Large intestine (tissue), 3 donors: ENCODE measurements at regions not wholly inside any gene's neighbourhood (a gene's known extent, or its start where the extent isn't known, plus 50 kb on each side); places are given as distances from the start of the nearest gene placed in this dataset.

Experiments
- DNase-seq, 2 donors: peaks; one replicate each; pipeline versions ENCODE4 v3.0.0 to v3.0.0-alpha.2; 2013
- H3K27ac ChIP-seq: one replicate; pipeline ENCODE4 v1.5.1; 2013; ENCODE audit warnings: low read length
- H3K27me3 ChIP-seq: 2 replicates; pipeline ENCODE4 v1.6.1; 2013; ENCODE audit warnings: low read length; ENCODE audit not compliant: control insufficient read depth, insufficient read depth
- H3K36me3 ChIP-seq: 2 replicates; pipeline ENCODE4 v1.6.1; 2013; ENCODE audit warnings: low read length; ENCODE audit not compliant: control insufficient read depth, insufficient read depth
- H3K4me1 ChIP-seq: one replicate; pipeline ENCODE4 v1.6.1; 2013; ENCODE audit warnings: low read length; ENCODE audit not compliant: control insufficient read depth, insufficient read depth
- H3K4me3 ChIP-seq: one replicate; pipeline ENCODE4 v1.5.1; 2013; ENCODE audit warnings: low read length
- H3K9me3 ChIP-seq: one replicate; pipeline ENCODE4 v1.6.1; 2013; ENCODE audit warnings: mild to moderate bottlenecking, low read depth, low read length, moderate library complexity; ENCODE audit not compliant: control insufficient read depth
- WGBS: methylation state at CpG from one replicate; pipeline ENCODE4 v1.1.5; 2013; ENCODE audit warnings: low lambda C conversion rate; ENCODE audit not compliant: insufficient coverage; 5-methylcytosine and 5-hydroxymethylcytosine counted together

DNA sequence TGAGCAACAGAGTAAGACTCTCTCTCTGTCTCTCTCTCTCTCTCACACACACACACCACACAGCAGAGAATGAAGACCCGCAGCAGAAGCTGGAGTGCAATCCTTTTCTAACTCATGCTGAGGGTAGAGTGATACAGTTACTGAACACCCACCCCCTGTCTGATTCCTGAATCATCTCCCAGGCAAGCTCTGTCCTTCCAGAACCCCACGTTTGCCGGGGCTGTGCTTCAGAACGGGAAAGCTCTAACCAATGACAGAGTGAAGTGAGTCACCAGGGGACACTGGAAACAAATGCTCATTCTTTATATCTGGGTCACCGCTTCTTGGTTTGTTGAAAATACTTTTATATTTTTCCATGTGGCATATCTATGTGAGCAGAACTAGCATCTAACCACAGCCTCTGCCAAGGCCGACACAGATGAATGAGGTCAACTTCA lies 553.7 kb upstream of the AMELY start:
- WGBS, result 80% methylated on average over 1 of the region's 6 CpGs
- no peaks in the 10 kb centered on the region for H3K36me3 ChIP-seq
- H3K4me3 ChIP-seq, result no peak overlapping the region
- no peaks in the 10 kb centered on the region for H3K4me1 ChIP-seq
- H3K27me3 ChIP-seq, result no peaks in the 10 kb centered on the region
- H3K9me3 ChIP-seq, result no peaks in the 10 kb centered on the region
- DNase-seq, result no peak
- no peak overlapping the region for H3K27ac ChIP-seq

DNA sequence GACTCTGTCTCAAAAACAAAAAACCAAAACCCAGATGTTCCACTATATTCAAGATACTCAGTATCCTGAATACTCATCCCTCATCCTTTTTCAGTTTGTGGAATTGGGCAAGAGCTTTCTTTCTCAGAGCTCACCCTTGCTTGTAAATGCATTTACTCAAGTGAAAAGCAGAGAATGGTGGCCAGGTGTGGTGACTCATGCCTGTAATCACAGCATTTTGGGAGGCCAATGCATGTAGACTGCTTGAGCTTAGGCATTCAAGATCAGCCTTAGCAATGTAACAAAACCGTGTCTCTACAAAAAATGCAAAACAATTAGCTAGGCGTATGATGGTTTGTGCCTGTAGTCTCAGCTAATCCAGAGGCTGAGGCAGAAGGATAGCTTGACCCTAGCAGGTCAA lies 553.2 kb upstream of the AMELY start:
- H3K4me1 ChIP-seq, result no peaks in the 10 kb centered on the region
- H3K9me3 ChIP-seq, result no peaks in the 10 kb centered on the region
- no peaks in the 10 kb centered on the region for H3K27me3 ChIP-seq
- no CpG with 5 or more reads among the region's 2 CpGs for WGBS
- no peaks in the 10 kb centered on the region for H3K36me3 ChIP-seq
- H3K27ac ChIP-seq, result no peak overlapping the region
- no peak overlapping the region for H3K4me3 ChIP-seq
- no peak for DNase-seq

DNA sequence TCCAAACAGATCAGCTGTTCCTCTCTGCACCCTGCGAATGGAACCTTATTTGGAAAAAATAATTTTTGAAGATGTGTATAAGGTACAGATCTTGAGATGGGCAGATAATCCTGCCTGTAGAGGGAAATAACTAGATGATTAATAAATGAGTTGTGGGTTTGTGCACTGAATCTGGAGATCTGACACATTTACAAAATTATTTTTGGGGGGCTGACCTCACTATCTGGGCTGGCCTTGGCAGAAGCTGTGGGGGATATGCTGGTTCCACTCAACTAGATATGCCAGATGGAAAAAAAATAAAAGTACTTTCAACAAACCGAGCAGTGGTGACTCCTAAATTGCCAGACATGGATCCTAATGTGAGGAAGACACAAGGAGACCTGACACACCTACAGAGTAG lies 552.2 kb upstream of the AMELY start:
- Histone ChIP-seq H3K9me3 (no peaks in the 10 kb centered on the region), H3K4me3 (no peak overlapping the region), H3K4me1 (no peaks in the 10 kb centered on the region), H3K36me3 (no peaks in the 10 kb centered on the region), H3K27me3 (no peaks in the 10 kb centered on the region), H3K27ac (no peak overlapping the region)
- no peak for DNase-seq
- no CpG with 5 or more reads among the region's 2 CpGs for WGBS

DNA sequence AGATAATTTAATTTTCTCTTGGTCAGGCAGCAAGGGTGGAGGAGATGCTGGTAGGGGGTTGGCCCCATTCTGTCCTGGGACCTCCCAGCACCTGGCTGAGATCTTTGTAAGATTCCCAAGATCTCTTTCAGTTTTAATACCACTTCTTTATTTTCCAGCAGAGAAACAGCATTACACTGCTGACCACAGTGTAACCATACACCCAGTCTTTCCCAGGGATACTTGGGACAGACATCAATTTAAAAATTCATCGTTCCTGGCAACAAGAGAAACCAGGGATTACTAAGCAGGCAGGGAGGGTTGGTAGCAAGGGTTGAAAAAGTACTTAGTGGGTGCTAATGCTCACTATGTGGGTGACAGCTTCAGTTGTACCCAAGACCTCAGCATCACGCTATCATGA lies 551.6 kb upstream of the AMELY start:
- no peak overlapping the region for H3K4me3 ChIP-seq
- WGBS, result no CpG with 5 or more reads among the region's 2 CpGs
- no peak overlapping the region for H3K27ac ChIP-seq
- no peaks in the 10 kb centered on the region for H3K27me3 ChIP-seq
- no peak for DNase-seq
- H3K4me1 ChIP-seq, result no peaks in the 10 kb centered on the region
- H3K36me3 ChIP-seq, result no peaks in the 10 kb centered on the region
- no peaks in the 10 kb centered on the region for H3K9me3 ChIP-seq

DNA sequence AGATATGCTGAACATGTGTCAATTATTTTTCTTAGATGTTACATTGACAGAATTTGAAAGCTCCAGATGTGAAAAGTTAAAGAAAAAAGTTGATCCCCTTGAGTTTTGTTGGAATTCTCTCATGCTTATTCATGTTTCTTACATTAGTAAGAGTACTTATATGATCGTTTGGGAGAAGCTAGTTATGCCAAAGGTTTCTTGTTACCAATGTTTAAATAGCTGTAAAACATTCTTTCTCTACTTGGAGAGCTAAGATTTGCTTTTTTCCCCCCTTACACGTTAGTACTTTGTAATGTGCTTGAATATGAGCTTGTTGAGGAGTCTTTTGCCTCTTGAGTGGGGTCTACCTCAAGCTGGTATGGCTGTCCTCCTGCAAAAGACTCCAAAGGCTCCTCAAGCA lies 551.1 kb upstream of the AMELY start:
- WGBS, result no CpG with 5 or more reads among the region's 2 CpGs
- H3K9me3 ChIP-seq, result no peaks in the 10 kb centered on the region
- no peaks in the 10 kb centered on the region for H3K27me3 ChIP-seq
- no peaks in the 10 kb centered on the region for H3K36me3 ChIP-seq
- no peak overlapping the region for H3K27ac ChIP-seq
- no peaks in the 10 kb centered on the region for H3K4me1 ChIP-seq
- no peak for DNase-seq
- H3K4me3 ChIP-seq, result no peak overlapping the region

DNA sequence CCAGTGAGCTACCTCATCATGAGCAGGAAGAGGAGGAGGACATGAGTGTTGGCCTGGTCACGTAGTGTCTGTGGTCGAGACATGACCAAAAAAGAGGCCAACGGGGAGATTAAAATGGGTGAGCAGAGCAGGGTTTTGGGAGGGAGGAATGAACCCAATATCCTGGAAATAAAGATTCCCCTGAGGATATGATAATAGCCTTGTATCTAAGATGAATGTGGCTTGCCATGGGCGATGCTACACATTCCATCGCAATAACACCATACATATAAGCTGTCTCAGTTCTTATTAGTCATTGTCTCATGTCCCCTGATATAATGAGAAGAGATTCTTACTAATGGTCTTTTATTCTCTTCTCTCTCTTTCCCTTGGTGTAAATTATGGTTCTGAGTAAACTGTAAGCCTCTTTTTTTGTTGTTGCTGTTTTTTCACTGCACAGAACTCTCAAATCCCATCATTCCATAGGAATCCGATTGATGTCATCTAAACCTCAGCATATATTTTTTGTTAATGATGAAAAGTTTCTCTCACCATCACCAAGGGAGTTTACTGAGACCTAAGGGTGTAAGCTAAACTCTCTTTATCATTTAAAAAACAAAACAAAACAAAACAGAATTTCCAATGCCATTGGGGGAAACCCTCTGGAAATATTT lies 550.4 kb upstream of the AMELY start:
- Histone ChIP-seq H3K4me3 (no peak overlapping the region), H3K9me3 (no peaks in the 10 kb centered on the region), H3K36me3 (no peaks in the 10 kb centered on the region), H3K27me3 (no peaks in the 10 kb centered on the region), H3K4me1 (no peaks in the 10 kb centered on the region), H3K27ac (no peak overlapping the region)
- WGBS, result no CpG with 5 or more reads among the region's 6 CpGs
- DNase-seq, result no peak

DNA sequence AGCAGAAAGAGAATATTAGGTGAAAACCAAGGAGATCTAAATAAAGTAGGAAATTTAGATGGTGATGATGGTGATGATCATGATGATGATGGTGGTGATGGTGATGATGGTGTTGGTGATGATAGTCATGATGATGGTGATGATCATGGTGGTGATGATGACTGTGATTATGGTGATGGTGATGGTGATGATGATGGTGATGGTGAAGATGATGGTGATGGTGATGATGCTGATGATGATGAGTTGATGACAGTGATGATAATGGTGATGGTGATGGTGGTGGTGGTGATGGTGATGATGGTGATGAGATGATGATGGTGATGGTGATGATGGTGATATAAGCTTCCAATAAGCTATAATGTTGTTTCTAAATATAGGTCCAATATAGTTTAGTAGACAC lies 548.2 kb upstream of the AMELY start:
- no peak for DNase-seq

DNA sequence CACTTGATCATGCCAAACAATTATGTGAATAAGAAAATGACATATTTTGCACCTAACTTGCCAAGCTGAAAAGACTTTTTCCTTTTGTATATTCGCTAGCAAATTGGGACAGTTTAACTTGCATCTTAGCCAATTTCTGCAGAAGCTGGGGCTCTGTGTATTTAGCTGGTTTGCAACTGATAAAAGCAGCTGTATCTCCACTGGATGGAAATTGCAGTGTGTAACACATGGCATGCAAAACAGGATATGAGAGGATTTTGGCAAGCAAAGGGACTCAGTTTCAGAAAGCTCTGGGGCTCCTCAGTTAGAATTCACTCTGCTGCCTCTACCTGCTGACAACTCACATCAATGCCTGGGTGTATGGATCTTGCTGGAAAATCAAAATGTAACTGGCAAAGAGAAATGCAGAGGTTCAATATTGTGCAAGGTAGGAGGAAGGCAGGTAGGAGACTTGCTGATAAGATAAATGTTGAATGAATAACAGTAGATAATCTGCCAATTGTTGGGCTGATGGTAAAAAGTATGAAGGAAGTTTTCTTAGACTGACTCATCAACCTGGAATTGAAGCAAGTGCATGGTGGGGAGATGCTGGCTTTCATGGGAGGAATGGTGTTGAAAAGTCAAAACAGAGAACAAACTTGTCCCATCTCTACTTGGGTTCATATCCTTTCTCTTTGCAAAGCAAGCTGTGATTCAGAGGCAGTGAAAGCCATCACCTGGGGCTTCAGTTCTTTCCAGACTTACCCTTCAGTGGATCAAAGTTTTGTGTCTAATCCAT lies 546.9 kb upstream of the AMELY start:
- DNase-seq, result no peak
- no peaks in the 10 kb centered on the region for H3K36me3 ChIP-seq
- no peaks in the 10 kb centered on the region for H3K27me3 ChIP-seq
- no peak overlapping the region for H3K27ac ChIP-seq
- no peaks in the 10 kb centered on the region for H3K4me1 ChIP-seq
- no peaks in the 10 kb centered on the region for H3K9me3 ChIP-seq
- no peak overlapping the region for H3K4me3 ChIP-seq
- WGBS, result no CpG with 5 or more reads among the region's 1 CpG

More for the DNA sequence above, 548.2 kb upstream of the AMELY start:
- Histone ChIP-seq H3K4me3 (no peak overlapping the region), H3K27ac (no peak overlapping the region), H3K36me3 (no peaks in the 10 kb centered on the region), H3K27me3 (no peaks in the 10 kb centered on the region), H3K9me3 (no peaks in the 10 kb centered on the region), H3K4me1 (no peaks in the 10 kb centered on the region)

DNA sequence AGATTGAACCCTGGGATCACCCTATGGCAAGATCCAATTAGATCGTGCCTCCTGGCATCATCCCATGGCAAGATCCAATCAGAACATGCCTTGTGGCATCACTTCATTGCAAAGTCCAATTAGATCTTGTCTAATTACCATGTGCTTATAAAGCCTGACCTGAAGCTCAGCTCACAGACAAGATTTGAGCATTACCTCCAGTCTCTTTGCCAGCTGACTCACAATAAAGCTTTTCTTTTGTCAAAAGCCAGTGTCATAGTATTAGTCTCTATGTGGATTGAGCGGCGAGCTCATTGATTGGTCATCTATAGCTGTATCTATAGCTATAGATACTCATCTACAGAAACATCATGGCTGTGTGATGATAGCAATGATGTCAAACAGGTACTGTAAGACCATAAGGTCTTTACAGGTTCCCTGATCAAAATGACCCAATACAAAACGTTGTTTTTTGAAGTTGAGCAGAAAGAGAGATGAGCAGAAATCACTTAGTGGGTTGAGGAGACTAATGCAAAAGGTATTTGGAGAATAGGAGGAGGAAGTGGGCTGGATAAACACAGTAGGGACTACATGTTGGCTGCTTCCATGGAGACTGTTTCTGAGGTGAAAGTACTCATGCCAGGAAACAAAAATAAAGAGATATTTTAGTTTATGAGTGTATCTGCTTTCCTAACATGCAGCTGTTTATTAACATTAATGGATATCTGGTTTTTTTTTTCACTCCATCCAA lies 545.9 kb upstream of the AMELY start:
- DNase-seq, result no peak
- Histone ChIP-seq H3K36me3 (no peaks in the 10 kb centered on the region), H3K4me3 (no peak overlapping the region), H3K27ac (no peak overlapping the region), H3K27me3 (no peaks in the 10 kb centered on the region), H3K4me1 (no peaks in the 10 kb centered on the region), H3K9me3 (no peaks in the 10 kb centered on the region)
- WGBS, result no CpG with 5 or more reads among the region's 4 CpGs

DNA sequence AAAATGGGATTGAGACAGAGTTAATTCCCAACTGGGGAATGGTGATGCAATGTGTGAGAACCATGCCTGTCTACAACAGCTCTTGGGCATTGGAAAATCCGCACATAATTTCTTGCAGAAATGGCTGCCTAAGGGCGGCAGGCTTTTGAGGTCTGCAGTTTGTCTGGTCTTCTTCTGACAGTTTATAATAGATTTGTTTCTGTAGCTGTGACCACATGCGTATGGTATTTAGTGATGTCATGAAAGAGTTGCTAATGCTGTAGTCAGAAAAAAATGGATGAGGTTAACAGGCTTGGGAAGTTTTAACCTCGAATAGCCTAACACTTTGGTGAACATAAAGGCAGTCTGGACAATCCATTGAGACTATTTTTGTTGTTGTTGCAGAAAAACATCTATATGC lies 544.1 kb upstream of the AMELY start:
- Histone ChIP-seq H3K27me3 (no peaks in the 10 kb centered on the region), H3K4me3 (no peak overlapping the region), H3K9me3 (no peaks in the 10 kb centered on the region), H3K36me3 (no peaks in the 10 kb centered on the region), H3K4me1 (no peaks in the 10 kb centered on the region), H3K27ac (no peak overlapping the region)
- DNase-seq, result no peak
- WGBS, result no CpG with 5 or more reads among the region's 4 CpGs
